PFSK-1 (cell line): ENCODE measurements at regions not wholly inside any gene's neighbourhood (a gene's known extent, or its start where the extent isn't known, plus 50 kb on each side); places are given as distances from the start of the nearest gene placed in this dataset.

ENCODE experiments used
- FOXP2 ChIP-seq: optimal IDR thresholded peaks from 2 replicates; pipeline ENCODE3; 2011; ENCODE audit warnings: borderline replicate concordance, control low read depth, inconsistent platforms; ENCODE audit not compliant: insufficient read depth; ENCODE audit errors: extremely low read length, extremely low read depth
- POLR2AphosphoS5 ChIP-seq: IDR thresholded peaks from 2 replicates; pipeline ENCODE4 v1.6.1; 2012; ENCODE audit warnings: low read depth, mild to moderate bottlenecking, control low read depth, low read length, moderate library complexity
- SIN3A ChIP-seq: IDR thresholded peaks from 2 replicates; pipeline ENCODE4 v1.6.1; 2012; ENCODE audit warnings: mild to moderate bottlenecking, low read length, moderate library complexity, borderline replicate concordance; ENCODE audit not compliant: insufficient read depth
- TAF1 ChIP-seq: IDR thresholded peaks from 2 replicates; pipeline ENCODE4 v1.6.1; 2012; ENCODE audit warnings: low read length, control low read depth, borderline replicate concordance; ENCODE audit not compliant: insufficient read depth
- TF ChIP-seq, protein P1 (sequence below), 2 experiments: IDR thresholded peaks; 2 replicates each; pipeline versions ENCODE4 v1.6.1 to v1.8.0; 2011 to 2012; ENCODE audit warnings: low read depth in 2 of 2, low read length in 2 of 2, control low read depth in 1 of 2, inconsistent platforms in 1 of 2, mild to moderate bottlenecking in 1 of 2, moderate library complexity in 1 of 2; ENCODE audit not compliant: insufficient read depth in 1 of 2

DNA sequence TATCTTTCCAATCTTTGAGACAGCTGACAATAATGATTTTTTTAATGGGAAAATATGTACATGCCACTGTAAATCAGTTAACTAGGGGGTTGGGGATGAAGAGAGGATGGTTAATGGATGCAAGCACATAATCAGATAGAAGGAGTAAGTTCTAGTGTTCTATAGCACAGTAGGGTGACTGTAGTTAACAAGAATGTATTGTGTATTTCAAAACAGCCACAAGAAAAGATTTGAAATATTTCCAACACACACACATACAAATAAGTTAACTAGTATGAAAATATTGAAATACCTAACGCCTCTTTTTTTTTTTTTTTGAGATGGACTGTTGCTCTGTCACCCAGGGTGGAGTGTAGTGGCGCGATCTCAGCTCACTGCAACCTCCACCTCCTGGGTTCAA, 153.4 kb upstream of the SALL4 start:
- TF ChIP-seq SIN3A (no peak), POLR2AphosphoS5 (no peak), TAF1 (no peak), FOXP2 (no peak)
- TF ChIP-seq, protein P1, sequence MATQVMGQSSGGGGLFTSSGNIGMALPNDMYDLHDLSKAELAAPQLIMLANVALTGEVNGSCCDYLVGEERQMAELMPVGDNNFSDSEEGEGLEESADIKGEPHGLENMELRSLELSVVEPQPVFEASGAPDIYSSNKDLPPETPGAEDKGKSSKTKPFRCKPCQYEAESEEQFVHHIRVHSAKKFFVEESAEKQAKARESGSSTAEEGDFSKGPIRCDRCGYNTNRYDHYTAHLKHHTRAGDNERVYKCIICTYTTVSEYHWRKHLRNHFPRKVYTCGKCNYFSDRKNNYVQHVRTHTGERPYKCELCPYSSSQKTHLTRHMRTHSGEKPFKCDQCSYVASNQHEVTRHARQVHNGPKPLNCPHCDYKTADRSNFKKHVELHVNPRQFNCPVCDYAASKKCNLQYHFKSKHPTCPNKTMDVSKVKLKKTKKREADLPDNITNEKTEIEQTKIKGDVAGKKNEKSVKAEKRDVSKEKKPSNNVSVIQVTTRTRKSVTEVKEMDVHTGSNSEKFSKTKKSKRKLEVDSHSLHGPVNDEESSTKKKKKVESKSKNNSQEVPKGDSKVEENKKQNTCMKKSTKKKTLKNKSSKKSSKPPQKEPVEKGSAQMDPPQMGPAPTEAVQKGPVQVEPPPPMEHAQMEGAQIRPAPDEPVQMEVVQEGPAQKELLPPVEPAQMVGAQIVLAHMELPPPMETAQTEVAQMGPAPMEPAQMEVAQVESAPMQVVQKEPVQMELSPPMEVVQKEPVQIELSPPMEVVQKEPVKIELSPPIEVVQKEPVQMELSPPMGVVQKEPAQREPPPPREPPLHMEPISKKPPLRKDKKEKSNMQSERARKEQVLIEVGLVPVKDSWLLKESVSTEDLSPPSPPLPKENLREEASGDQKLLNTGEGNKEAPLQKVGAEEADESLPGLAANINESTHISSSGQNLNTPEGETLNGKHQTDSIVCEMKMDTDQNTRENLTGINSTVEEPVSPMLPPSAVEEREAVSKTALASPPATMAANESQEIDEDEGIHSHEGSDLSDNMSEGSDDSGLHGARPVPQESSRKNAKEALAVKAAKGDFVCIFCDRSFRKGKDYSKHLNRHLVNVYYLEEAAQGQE (IDR thresholded peaks at IDR 0.05; ENCODE audit: insufficient read depth in 1 of 2, low read depth in 2 of 2, low read length in 2 of 2), result no peak
